OCI-LY1 (cell line): ENCODE measurements at regions not wholly inside any gene's neighbourhood (a gene's known extent, or its start where the extent isn't known, plus 50 kb on each side); places are given as distances from the start of the nearest gene placed in this dataset.

Experiments
- H2AFZ ChIP-seq: fragments of 200-600 bp; sonication (generic), shearing (Covaris generic); 2 replicates; pipeline ENCODE4 v1.6.0; 2014; ENCODE audit warnings: antibody characterized with exemption, mild to moderate bottlenecking, low read length
- H3F3A ChIP-seq: fragments of 200-600 bp; sonication (generic), shearing (Covaris generic); 2 replicates; pipeline ENCODE4 v1.6.0; 2014; ENCODE audit warnings: mild to moderate bottlenecking, antibody characterized with exemption, low read length, moderate library complexity; ENCODE audit not compliant: insufficient read depth
- H3K27ac ChIP-seq: fragments of 200-600 bp; sonication (generic); 2 replicates; pipeline ENCODE4 v1.5.1; 2014; ENCODE audit warnings: low read length, mixed run types, mild to moderate bottlenecking, low read depth; ENCODE audit not compliant: poor library complexity, severe bottlenecking
- H3K27me3 ChIP-seq: fragments of 200-600 bp; sonication (generic); 2 replicates; pipeline ENCODE4 v1.6.0; 2014; ENCODE audit warnings: antibody characterized with exemption, mild to moderate bottlenecking, low read length, moderate library complexity; ENCODE audit not compliant: insufficient read depth
- H3K36me3 ChIP-seq: fragments of 200-600 bp; sonication (generic); 2 replicates; pipeline ENCODE4 v1.6.1; 2014; ENCODE audit warnings: mild to moderate bottlenecking, antibody characterized with exemption, low read length, moderate library complexity, mixed read lengths; ENCODE audit not compliant: insufficient read depth
- H3K4me1 ChIP-seq: fragments of 200-600 bp; sonication (generic); 2 replicates; pipeline ENCODE4 v1.5.1; 2014; ENCODE audit warnings: mild to moderate bottlenecking, low read length, moderate library complexity; ENCODE audit not compliant: insufficient read depth, severe bottlenecking
- H3K4me2 ChIP-seq: fragments of 200-600 bp; sonication (generic), shearing (Covaris generic); 2 replicates; pipeline ENCODE4 v1.6.1; 2014; ENCODE audit warnings: low read length
- H3K4me3 ChIP-seq: fragments of 200-600 bp; sonication (generic); 2 replicates; pipeline ENCODE4 v1.5.1; 2014; ENCODE audit warnings: low read length, low read depth, mild to moderate bottlenecking, mixed read lengths; ENCODE audit not compliant: poor library complexity, severe bottlenecking
- H3K79me2 ChIP-seq: fragments of 200-600 bp; shearing (Covaris generic); 2 replicates; pipeline ENCODE4 v1.6.1; 2016; ENCODE audit warnings: mixed run types, low read length, mixed read lengths; ENCODE audit not compliant: insufficient read depth
- H3K9ac ChIP-seq: fragments of 200-600 bp; sonication (generic), shearing (Covaris generic); 2 replicates; pipeline ENCODE4 v1.6.1; 2014; ENCODE audit warnings: mild to moderate bottlenecking, low read length, mixed read lengths
- H3K9me2 ChIP-seq: fragments of 200-600 bp; sonication (generic), shearing (Covaris generic); 2 replicates; pipeline ENCODE4 v1.6.1; 2014; ENCODE audit warnings: low read depth, mild to moderate bottlenecking, low read length, mixed read lengths
- H3K9me3 ChIP-seq: fragments of 200-600 bp; shearing (Covaris generic); 2 replicates; pipeline ENCODE4 v1.6.1; 2014; ENCODE audit warnings: low read length, mixed read lengths
- H4K20me1 ChIP-seq: fragments of 200-600 bp; sonication (generic), shearing (Covaris generic); 2 replicates; pipeline ENCODE4 v1.6.0; 2016; ENCODE audit warnings: mild to moderate bottlenecking, low read length; ENCODE audit not compliant: insufficient read depth
- CTCF ChIP-seq: fragments of 200-600 bp; sonication (generic), shearing (Covaris generic); IDR thresholded peaks from 2 replicates; pipeline ENCODE4 v1.5.1; 2017; ENCODE audit warnings: mild to moderate bottlenecking, antibody characterized with exemption, low read length, moderate library complexity, mixed read lengths
- EZH2 ChIP-seq: fragments of 200-600 bp; sonication (generic), shearing (Covaris generic); IDR thresholded peaks from 2 replicates; pipeline ENCODE4 v1.8.0; 2017; ENCODE audit warnings: borderline replicate concordance, mixed run types, mild to moderate bottlenecking, antibody characterized with exemption, low read length, moderate library complexity, mixed read lengths

GRCh38 chr12:79522989-79523386 is 167.8 kb downstream of the PAWR start:
- Histone ChIP-seq H3K4me3 (no peak overlapping the region), H3K79me2 (no peaks in the 10 kb centered on the region), H4K20me1 (no peaks in the 10 kb centered on the region), H3K4me1 (no peaks in the 10 kb centered on the region), H3K9me3 (no peaks in the 10 kb centered on the region), H3F3A (no peaks in the 10 kb centered on the region), H3K9ac (no peak overlapping the region), H3K4me2 (no peak overlapping the region), H3K9me2 (no peaks in the 10 kb centered on the region), H2AFZ (no peak overlapping the region), H3K27me3 (no peaks in the 10 kb centered on the region), H3K27ac (no peak overlapping the region), H3K36me3 (no peaks in the 10 kb centered on the region)
- no peak for TF ChIP-seq EZH2
- TF ChIP-seq CTCF: no peak

GRCh38 chr12:79522257-79522988 is 168.3 kb downstream of the PAWR start:
- Histone ChIP-seq H3K4me3 (no peak overlapping the region), H3K27me3 (no peaks in the 10 kb centered on the region), H3K27ac (no peak overlapping the region), H3K4me2 (no peak overlapping the region), H3K79me2 (no peaks in the 10 kb centered on the region), H3K4me1 (no peaks in the 10 kb centered on the region), H3F3A (no peaks in the 10 kb centered on the region), H3K36me3 (no peaks in the 10 kb centered on the region), H3K9me3 (no peaks in the 10 kb centered on the region), H4K20me1 (no peaks in the 10 kb centered on the region), H3K9me2 (no peaks in the 10 kb centered on the region), H3K9ac (no peak overlapping the region), H2AFZ (no peak overlapping the region)
- no peak for TF ChIP-seq EZH2
- no peak for TF ChIP-seq CTCF

- Histone ChIP-seq H3K36me3 (no peaks in the 10 kb centered on the region), H3K27me3 (no peaks in the 10 kb centered on the region), H3K4me3 (no peak overlapping the region), H3K4me1 (no peaks in the 10 kb centered on the region), H3K9me2 (no peaks in the 10 kb centered on the region), H3K27ac (no peak overlapping the region), H4K20me1 (no peaks in the 10 kb centered on the region), H2AFZ (no peak overlapping the region), H3K79me2 (no peaks in the 10 kb centered on the region), H3K9me3 (no peaks in the 10 kb centered on the region), H3F3A (no peaks in the 10 kb centered on the region), H3K4me2 (no peak overlapping the region), H3K9ac (no peak overlapping the region)
- TF ChIP-seq CTCF (no peak), EZH2 (no peak)
These were observed 169.2 kb downstream of the PAWR start for GRCh38 chr12:79521576-79521975.
